RWPE1 (cell line): ENCODE measurements at regions not wholly inside any gene's neighbourhood (a gene's known extent, or its start where the extent isn't known, plus 50 kb on each side); places are given as distances from the start of the nearest gene placed in this dataset.

Experiments used
- CTCF ChIA-PET: fragments of 350-600 bp; sonication (Branson Sonifier 250); formaldehyde crosslinking; extraction: SDS; loops from one replicate; lab custom pipeline; 2021; lab: Yijun Ruan, JAX
- POLR2A ChIA-PET: fragments of 400-600 bp; formaldehyde crosslinking; extraction: SDS; loops from one replicate; lab custom pipeline; 2020; ENCODE audit warnings: antibody characterized with exemption; ENCODE audit not compliant: low non-redundant PET; lab: Yijun Ruan, JAX
- DNase-seq: peaks from one replicate; pipeline ENCODE4 v3.0.0; 2012; ENCODE audit warnings: low spot score
- H3K27ac ChIP-seq: fragments of 450-650 bp; 2 replicates; pipeline ENCODE4 v1.5.1; 2017
- TF ChIP-seq, protein P1 (sequence below): fragments of 450-650 bp; conservative IDR thresholded peaks from 2 replicates; pipeline ENCODE4 v1.5.1; 2017; ENCODE audit warnings: low read depth, mild to moderate bottlenecking

DNA sequence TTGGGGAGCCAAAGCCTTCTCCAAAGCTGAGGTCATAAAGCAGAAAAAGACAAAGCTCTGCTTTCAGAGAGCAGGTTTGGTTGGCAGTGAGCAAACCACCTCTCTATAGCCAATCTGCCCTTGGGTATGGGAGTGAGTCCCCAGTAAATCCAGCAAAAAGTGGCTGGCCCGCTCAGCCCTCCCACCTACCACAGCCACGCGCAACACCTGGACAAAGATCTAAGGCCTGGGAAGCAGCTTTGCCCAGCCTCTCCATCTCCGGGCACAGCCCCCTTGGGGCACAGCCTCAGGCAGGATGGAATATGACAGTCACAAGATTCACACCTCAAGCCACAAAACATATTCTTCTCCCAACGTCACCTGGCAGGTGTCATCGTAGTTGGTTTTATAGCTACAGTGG is 211.7 kb upstream of the EEA1 start:
- ChIA-PET CTCF (no interaction called here), POLR2A (no interaction called here)
- TF ChIP-seq, protein P1, sequence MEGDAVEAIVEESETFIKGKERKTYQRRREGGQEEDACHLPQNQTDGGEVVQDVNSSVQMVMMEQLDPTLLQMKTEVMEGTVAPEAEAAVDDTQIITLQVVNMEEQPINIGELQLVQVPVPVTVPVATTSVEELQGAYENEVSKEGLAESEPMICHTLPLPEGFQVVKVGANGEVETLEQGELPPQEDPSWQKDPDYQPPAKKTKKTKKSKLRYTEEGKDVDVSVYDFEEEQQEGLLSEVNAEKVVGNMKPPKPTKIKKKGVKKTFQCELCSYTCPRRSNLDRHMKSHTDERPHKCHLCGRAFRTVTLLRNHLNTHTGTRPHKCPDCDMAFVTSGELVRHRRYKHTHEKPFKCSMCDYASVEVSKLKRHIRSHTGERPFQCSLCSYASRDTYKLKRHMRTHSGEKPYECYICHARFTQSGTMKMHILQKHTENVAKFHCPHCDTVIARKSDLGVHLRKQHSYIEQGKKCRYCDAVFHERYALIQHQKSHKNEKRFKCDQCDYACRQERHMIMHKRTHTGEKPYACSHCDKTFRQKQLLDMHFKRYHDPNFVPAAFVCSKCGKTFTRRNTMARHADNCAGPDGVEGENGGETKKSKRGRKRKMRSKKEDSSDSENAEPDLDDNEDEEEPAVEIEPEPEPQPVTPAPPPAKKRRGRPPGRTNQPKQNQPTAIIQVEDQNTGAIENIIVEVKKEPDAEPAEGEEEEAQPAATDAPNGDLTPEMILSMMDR = no peak
- no peak for DNase-seq
- H3K27ac ChIP-seq = no peak overlapping the region

DNA sequence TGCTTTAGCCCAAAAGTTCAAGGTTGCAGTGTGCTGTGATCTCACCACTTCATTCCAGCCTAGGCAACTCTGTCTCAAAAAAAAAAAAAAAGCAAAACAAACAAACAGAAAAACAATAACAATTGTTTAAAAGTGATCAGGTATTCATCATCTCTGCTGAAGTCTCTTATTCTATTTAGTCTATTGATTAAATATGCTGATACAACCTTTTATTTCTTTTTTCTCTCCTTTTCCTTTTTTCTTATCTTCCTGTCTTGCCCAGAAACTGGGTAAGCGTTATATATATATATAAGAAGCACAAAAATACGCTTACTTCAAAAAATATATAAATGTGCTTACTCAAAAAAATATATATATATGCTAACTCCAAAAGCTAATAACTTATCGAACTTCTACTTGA is 213.8 kb upstream of the EEA1 start:
- H3K27ac ChIP-seq = no peak overlapping the region
- ChIA-PET CTCF (interaction anchor here (1.1 kb wide), 1 partner anchor 33 kb away, joined by 5 read pairs; no protein-coding TSS in a partner anchor), POLR2A (no interaction called here)
- DNase-seq = no peak
- TF ChIP-seq, protein P1 = no peak

DNA sequence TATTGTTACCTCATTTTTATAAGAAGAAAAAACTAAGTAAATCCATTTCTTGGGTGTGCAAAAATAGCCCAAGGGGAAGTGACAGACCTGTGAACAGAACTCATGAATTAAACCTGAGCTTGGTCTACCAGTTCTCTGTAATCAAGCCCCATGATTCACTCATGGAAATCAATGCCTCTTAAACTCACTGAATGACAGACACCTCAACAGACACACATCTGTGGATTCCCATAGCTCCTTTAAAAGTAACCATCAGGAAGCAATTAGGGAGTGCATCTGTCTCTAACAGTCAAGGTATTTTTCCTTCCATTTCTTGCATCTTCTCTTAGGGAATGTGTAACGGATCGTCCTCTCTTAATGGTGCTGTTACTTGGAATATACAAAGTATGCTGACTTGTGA is 215.0 kb upstream of the EEA1 start:
- TF ChIP-seq, protein P1 = no peak
- H3K27ac ChIP-seq = no peak overlapping the region
- POLR2A ChIA-PET = no interaction called here
- CTCF ChIA-PET = interaction anchor here (1.1 to 1.2 kb wide), 2 partner anchors 16 to 32 kb away, joined by 4 to 5 read pairs; no protein-coding TSS in a partner anchor
- DNase-seq = no peak

DNA sequence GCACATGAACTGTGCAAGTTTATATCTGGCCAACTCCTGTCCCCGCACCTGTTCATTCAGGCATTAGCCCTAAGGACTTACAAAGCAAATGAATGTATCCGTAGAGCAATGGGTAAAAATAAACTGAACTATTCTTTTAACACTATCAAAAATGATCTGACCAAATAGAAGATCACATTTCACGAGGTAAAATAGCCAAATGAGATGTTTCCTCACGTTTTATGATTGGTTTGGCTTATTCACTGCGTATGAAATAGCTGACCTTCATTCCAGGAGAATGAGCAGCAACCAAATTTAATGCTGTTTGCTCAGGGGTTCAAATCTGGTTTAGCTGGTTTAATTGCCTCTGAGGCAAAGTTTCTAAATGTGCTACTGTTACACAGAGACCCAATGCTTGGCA is 216.0 kb upstream of the EEA1 start:
- DNase-seq = peak; percentile 30
- ChIA-PET POLR2A (no interaction called here), CTCF (interaction anchor here (0.7 to 1.2 kb wide), 2 partner anchors 17 to 27 kb away, joined by 3 to 4 read pairs; no protein-coding TSS in a partner anchor)
- TF ChIP-seq, protein P1 = no peak
- H3K27ac ChIP-seq = no peak overlapping the region

DNA sequence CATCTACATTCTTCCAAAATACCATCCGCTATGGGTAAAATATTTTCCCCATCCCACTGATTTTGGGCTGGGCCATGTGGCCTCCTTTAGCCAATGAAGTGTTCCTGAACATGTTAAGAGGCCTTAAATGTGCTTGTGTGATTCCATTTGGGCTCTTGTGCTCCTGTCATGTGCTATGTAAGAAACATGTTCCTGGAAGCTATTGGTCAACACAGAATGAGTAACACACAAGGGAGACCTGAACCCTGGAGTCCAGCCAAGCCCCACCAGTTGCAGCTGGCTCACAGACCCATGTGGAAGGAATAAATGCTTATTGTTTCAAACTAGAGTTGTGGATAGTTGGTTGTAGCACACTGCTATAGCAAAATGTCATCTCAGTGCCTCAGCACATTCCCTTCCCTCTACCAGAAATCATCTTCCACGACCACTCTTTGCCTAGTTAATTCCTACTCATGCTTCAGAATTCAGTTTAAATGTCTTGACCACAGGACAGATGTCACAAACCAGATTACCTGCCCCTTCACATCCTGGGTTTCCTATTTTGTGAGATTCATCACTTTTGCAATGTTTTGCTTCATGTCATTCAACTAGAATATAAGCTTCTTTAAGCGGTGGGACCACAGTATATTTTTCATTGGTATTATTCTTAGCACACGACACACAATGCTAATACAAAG is 217.3 kb upstream of the EEA1 start:
- ChIA-PET POLR2A (no interaction called here), CTCF (no interaction called here)
- DNase-seq = no peak
- no peak overlapping the region for H3K27ac ChIP-seq
- TF ChIP-seq, protein P1 = no peak

DNA sequence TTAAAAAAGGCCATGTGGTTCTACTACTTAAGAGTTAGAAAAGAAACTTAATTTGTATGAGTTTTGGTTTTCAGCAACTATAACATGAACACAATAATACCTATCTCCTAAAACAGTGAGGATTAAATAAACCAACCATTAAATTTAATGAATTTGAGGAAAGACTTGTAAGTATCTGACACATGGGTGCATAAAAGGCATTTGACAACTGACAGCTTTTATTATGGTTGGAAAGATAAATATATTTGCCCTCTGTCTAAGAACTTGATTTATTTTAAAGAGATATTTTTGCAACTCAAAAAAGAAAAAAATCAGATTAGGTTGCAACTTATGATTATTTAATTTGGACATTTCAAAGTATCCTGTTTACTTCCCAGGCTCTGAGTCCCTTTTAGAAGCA is 217.9 kb upstream of the EEA1 start:
- H3K27ac ChIP-seq = no peak overlapping the region
- no peak for DNase-seq
- ChIA-PET POLR2A (no interaction called here), CTCF (no interaction called here)
- TF ChIP-seq, protein P1 = no peak
